GM19240 (cell line): ENCODE measurements at regions not wholly inside any gene's neighbourhood (a gene's known extent, or its start where the extent isn't known, plus 50 kb on each side); places are given as distances from the start of the nearest gene placed in this dataset.

Experiments
- DNase-seq: peaks from one replicate; pipeline ENCODE4 v3.0.0; 2011; ENCODE audit warnings: low spot score; ENCODE audit not compliant: insufficient read length

- DNase-seq = no peak
Observed at GRCh38 chr5:152337484-152337883, 67.6 kb downstream of the NMUR2 start.

DNA sequence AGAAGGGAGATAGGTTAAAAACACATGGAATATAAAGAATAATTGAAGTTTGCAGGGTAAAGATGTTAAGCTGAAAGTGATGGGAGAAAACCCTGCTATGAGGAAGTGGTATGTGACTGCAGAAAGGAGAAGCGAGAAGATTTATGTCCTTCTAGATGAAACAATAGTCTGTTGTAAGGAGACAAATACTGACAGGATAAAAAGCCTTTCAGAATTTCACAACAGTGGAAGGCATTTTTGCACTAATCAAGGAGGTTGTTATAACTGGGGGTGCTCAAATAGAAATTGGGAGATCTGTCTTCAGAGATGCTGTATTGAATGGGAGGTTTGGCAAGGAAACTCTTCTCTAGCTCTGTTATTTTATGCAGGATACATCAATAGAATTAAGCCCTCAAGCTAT lies 69.6 kb downstream of the NMUR2 start:
- DNase-seq = no peak

DNA sequence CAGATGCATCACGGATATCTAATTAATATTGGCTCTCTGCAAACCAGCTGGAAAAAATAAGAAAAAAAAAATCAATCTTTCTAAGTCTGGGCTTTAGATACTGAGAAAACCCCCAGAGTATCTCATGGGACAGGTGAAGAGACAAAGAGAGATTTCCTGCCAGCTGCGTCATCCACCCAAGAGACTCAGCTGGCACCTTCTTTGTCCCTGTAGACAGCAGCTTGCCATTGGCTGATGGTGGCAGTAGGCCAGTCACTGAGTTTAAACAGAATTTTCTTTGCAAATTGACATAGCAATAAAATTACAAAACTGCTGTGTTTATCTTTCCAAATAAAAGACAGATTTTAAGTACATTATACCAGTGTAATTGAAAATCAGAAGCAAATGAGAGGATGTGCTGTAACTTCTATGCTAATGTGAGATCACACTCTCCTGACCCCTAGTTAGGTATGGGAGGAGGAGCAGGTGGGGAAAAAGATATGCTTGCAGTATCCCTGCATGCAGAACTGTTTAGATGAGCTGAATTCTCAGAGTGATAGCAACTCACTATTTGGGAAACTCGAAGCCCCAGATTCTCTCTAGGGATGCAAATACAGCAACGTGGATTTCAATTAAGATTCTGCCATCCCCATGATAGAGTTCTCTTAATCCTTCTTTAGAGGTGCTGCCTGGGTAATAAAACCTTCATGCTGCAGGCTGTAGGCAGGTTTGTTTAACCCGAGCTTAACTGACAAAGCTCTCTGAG lies 72.2 kb downstream of the NMUR2 start:
- DNase-seq = no peak

GRCh38 chr5:152331718-152332117 lies 73.4 kb downstream of the NMUR2 start:
- no peak for DNase-seq

DNA sequence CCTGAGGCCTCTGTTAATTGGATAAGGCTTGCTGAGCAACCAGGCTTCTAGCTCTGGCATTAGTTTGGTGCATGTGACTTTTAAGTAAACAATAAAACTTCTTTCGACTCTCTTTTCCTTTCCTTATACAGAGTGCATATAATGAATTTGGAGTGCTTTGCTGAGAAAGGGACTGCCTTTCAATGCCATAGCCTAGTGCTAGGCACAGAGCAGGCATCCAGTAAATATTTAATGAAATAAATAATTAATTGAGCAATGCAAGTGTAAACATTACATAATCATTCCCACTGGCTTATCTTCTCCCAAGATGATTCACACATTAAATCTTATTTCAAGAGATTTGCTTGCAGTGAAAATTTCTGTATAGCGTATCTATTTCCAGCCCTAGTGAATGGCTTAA lies 74.1 kb downstream of the NMUR2 start:
- no peak for DNase-seq

DNA sequence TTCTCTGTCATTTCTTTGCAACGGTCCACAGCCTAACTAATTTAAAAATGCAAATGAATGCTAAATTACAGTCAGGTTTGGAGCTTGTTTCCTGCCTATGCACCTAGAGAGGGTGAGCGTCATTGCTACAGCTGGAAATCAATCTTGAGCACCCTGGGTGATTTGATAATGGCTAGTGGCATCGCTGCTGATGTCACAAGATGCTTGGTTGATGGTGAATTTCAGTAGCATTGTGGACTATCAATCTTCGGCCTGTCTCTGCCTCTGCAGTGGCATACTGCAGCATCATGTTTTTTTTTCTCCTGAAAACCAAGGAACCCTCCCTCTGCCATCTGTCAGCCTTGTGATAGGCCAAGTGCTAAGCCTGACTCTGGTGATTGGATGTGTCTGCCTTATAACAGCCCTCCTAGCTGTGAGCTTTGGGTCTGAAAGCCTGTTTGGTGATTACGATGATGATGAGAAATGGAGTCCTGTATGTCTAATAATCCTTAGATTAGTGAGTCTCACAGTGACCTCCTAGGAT lies 75.3 kb downstream of the NMUR2 start:
- DNase-seq = no peak

- DNase-seq = no peak
Observed at GRCh38 chr5:152329207-152329606, 75.9 kb downstream of the NMUR2 start.

GRCh38 chr5:152315942-152316341 lies 89.1 kb downstream of the NMUR2 start:
- DNase-seq = no peak

DNA sequence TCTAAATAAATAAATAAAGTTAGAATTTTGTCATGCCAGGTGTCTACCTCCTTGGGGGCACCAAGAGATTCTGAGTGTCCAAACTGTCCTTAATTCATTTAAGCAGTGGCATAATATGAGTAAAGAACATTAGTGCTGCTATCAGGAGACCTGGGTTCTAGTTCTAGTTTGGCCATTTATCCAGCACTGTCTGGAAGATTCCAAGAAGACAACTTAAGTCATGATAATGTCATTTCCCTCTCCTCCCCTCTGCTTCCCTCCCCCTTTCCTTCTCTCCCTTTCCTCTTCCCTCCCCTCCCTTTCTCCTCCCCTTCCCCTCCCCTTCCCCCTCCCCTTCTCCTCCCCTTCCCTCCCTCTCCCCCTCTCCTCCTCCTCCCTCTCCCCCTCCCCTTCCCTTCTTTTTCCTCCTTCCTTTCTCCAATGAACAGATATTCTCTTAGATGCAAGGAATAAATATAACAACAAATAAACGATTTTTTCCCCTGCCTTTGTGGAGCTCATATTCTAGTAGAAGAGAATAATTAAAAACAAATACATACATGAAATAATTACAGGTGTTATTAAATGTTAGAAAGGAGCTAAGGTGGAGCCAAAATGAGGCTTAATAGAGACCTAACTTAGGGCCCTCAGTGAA lies 90.8 kb downstream of the NMUR2 start:
- DNase-seq = no peak

DNA sequence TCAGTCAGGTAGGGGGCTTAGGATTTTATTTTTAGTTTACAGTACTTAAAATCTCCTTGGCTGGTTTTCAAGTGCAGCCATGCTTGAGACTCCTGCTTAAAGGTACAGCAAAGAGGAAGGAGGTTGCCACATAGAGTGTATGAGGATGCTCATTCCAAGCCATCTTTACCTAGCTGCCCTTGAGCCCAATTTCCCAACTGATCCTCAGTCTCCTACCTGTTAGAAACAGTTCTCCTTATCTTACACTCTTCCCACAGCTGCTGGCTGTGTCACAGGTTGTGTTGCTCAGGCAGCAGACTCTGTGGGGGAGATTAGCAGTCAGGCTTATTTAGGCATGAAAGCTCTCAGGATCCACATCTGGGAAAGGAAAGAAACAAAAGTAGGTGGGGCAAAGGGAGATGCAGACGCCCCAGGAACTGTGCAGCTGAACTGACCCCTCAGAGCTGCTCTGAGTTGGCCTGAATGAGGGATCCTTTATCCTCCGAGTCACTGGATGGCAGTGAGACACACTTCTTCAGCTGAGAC lies 95.1 kb downstream of the NMUR2 start:
- DNase-seq = no peak

DNA sequence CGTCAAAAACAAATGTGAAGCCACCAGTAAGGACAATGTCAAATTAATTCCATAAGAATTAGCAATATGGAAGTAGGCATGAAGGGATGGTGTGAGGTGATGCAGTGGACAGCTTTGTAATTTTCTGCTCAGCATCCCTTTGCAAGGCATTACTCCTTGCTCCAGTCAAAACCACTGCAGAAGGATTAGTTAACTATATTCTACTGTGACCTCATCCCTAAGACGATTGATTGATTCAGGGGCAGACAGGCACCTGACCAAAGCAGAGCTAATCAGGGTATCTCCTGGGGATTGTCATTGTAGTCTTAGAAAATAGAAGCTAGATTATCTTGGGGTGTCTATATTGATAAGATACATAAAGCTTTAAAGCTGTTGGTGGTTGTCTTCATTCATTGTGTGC lies 98.7 kb downstream of the NMUR2 start:
- DNase-seq = no peak

DNA sequence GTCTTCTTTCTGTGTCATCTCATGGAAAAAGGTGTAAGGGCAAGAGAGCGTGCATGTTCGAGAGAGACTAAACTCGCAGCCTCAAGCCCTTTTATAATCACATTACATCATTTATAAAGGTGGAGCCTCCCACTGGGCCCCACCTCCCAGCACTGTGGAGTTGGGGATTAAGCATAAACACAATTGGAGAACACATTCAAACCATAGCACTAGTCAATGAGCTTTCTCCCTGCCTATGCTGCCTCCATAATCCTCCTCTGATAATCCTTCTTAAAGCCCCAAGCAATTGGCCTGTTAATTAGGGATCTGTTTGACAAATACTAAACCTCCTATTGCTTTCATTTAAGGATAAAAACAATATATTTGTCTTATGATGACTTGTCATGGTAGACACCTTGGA lies 99.6 kb downstream of the NMUR2 start:
- DNase-seq = no peak

GRCh38 chr5:152303841-152304240 lies 101.2 kb downstream of the NMUR2 start:
- DNase-seq = no peak

- no peak for DNase-seq
Observed at GRCh38 chr5:152297866-152298265, 107.2 kb downstream of the NMUR2 start.

DNA sequence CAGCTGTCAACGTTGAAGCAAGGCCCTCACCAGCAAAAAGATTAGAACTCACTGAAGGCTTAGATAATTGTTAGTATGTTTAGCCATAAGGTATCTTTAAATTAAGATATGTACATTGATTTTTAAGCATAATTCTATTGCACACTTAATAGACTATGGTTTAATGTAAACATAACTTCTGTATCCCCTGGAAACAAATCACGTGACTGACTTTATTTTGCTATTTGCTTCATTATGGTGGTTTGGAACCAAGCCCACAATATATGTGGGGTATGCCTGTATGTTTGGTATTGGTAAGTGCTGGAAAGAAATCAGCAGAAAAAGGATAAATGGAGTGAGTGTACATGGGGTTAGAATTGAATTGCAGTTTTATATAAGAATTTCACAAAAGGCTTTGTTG lies 111.9 kb downstream of the NMUR2 start:
- DNase-seq = no peak

- DNase-seq = no peak
Observed at GRCh38 chr5:152290181-152290580, 114.9 kb downstream of the NMUR2 start.

GRCh38 chr5:152288917-152289595 lies 116.0 kb downstream of the NMUR2 start:
- no peak for DNase-seq

GRCh38 chr5:152288499-152288898 lies 116.6 kb downstream of the NMUR2 start:
- no peak for DNase-seq

DNA sequence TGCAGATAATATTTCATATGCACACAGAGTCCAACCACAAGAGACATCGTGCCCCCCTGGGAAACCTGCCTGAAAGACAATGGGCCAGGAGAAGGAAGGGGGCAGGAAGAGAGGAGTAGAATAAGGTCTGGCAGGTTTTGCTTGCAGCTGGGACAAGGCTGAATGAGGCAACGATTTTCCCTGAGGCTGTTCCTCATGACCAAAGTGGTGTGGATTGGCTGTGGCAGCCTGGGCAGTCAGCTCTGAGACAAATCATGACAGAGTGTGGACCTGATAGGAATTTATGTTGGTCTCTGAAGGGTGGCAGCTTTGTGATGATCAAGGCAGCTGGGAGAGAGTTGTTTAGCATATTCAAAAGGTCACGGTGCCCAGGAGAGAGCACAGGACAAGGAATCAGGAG lies 119.3 kb downstream of the NMUR2 start:
- no peak for DNase-seq

- no peak for DNase-seq
Observed at GRCh38 chr5:152282331-152282730, 122.7 kb downstream of the NMUR2 start.

GRCh38 chr5:152277936-152278335 lies 127.1 kb downstream of the NMUR2 start:
- no peak for DNase-seq

DNA sequence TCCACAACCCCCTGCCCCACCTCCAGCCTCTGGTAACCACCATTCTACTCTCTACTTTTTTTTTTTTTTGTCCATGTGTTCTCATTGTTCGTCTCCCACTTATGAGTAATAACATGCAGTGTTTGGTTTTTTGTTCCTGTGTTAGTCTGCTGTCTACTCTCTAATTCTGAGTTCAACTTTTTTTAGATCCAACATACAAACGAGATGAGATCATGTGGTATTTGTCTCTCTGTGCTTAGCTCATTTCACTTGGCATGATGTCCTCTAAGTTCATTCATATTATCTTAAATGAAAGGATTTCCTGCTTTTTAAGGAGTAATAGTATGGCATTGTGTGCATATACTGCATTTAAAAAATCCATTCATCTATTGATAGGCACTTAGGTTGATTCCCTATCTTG lies 130.9 kb downstream of the NMUR2 start:
- DNase-seq = no peak
